Ascending aorta (tissue), 2 donors: ENCODE measurements at regions not wholly inside any gene's neighbourhood (a gene's known extent, or its start where the extent isn't known, plus 50 kb on each side); places are given as distances from the start of the nearest gene placed in this dataset.

Experiments used
- DNase-seq, 2 donors: peaks; one replicate each; pipeline ENCODE4 v3.0.0-alpha.2; 2019; ENCODE audit warnings: low spot score in 2 of 2
- H3K27ac ChIP-seq, 2 donors: fragments of 200-600 bp; sonication (generic); one replicate each; pipeline ENCODE4 v1.5.1; 2016 to 2017; ENCODE audit warnings: mild to moderate bottlenecking in 1 of 2
- H3K27me3 ChIP-seq: fragments of 200-600 bp; sonication (generic); one replicate; pipeline ENCODE4 v1.5.1; 2017
- H3K36me3 ChIP-seq, 2 donors: fragments of 200-600 bp; sonication (generic); one replicate each; pipeline ENCODE4 v1.5.1; 2016
- H3K4me1 ChIP-seq, 2 donors: fragments of 200-600 bp; sonication (generic); one replicate each; pipeline ENCODE4 v1.5.1; 2016 to 2017; ENCODE audit warnings: mild to moderate bottlenecking in 1 of 2
- H3K4me3 ChIP-seq, 2 donors: fragments of 200-600 bp; sonication (generic); one replicate each; pipeline ENCODE4 v1.5.1; 2016 to 2017; ENCODE audit warnings: mild to moderate bottlenecking in 1 of 2
- H3K9me3 ChIP-seq, 2 donors: fragments of 200-600 bp; sonication (generic); one replicate each; pipeline ENCODE4 v1.5.1; 2016
- CTCF ChIP-seq, 3 experiments: fragments of 200-600 bp in 2 of 3; fragments of 450-650 bp in 1 of 3; sonication (generic) in 2 of 3; IDR thresholded peaks; one replicate each; pipeline ENCODE4 v1.5.1; 2016 to 2019; ENCODE audit warnings: antibody characterized with exemption in 3 of 3, mild to moderate bottlenecking in 1 of 3, moderate library complexity in 1 of 3
- intact Hi-C: fragments of 100-400 bp; cut with DNase I; formaldehyde crosslinking; loops from one replicate; pipeline ENCODE4 v1.15.1; 2023

- DNase-seq = no peak
- Histone ChIP-seq H3K4me1 (no peaks in the 10 kb centered on the region), H3K9me3 (no peaks in the 10 kb centered on the region), H3K27me3 (no peaks in the 10 kb centered on the region), H3K36me3 (no peaks in the 10 kb centered on the region), H3K27ac (no peak overlapping the region), H3K4me3 (no peak overlapping the region)
- no peak for TF ChIP-seq CTCF (IDR thresholded peaks at IDR 0.05)
- intact Hi-C loops = no loop called here
Measured at GRCh38 chr2:175624211-175624761, 377.8 kb downstream of the LNPK start.

DNA sequence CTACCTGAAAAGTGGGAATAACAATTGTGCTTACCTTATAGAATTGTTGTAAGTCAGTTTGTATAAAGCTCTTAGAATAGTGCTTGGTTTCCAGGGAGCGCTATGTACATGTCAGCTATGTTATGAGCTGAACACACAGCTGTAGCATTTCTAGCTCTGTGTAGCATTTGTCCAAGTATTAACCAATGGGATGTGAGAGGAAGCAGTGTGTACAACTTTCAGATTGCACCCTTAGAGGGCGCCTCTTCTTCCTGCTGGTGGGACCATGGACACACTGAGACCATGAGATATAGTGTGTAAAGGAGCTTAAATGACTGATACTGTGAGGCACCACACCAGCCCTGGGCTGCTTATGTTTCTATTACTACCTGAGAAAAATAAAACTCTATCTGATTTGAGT is 380.2 kb downstream of the LNPK start:
- Histone ChIP-seq H3K9me3 (no peaks in the 10 kb centered on the region), H3K27ac (no peak overlapping the region), H3K36me3 (no peaks in the 10 kb centered on the region), H3K27me3 (no peaks in the 10 kb centered on the region), H3K4me3 (no peak overlapping the region), H3K4me1 (no peaks in the 10 kb centered on the region)
- no peak for DNase-seq
- no peak for TF ChIP-seq CTCF (IDR thresholded peaks at IDR 0.05)
- intact Hi-C loops = no loop called here

DNA sequence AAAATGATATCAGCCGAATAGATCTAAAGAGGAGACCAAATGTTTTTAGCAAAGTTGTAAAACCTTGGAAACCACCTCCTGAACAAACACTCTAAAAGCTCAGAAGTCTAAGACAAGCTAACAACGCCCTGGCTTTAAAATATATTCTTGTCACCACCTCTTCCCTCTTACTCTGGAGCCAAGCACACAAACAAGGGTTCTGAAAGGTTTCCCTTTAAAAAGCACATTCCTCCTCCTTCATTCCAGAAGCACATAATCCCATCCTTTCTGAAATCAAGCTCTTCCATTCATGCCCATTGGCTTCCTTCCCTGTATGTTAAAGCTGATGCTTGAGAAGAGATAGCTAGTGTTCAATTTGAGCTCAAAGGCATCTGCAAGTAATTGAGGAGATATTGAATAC is 382.0 kb downstream of the LNPK start:
- intact Hi-C loops = no loop called here
- no peak overlapping the region for H3K4me3 ChIP-seq
- H3K36me3 ChIP-seq = no peaks in the 10 kb centered on the region
- no peak for TF ChIP-seq CTCF (IDR thresholded peaks at IDR 0.05)
- DNase-seq = no peak
- H3K9me3 ChIP-seq = no peaks in the 10 kb centered on the region
- no peak overlapping the region for H3K27ac ChIP-seq
- no peaks in the 10 kb centered on the region for H3K27me3 ChIP-seq
- H3K4me1 ChIP-seq = no peaks in the 10 kb centered on the region

DNA sequence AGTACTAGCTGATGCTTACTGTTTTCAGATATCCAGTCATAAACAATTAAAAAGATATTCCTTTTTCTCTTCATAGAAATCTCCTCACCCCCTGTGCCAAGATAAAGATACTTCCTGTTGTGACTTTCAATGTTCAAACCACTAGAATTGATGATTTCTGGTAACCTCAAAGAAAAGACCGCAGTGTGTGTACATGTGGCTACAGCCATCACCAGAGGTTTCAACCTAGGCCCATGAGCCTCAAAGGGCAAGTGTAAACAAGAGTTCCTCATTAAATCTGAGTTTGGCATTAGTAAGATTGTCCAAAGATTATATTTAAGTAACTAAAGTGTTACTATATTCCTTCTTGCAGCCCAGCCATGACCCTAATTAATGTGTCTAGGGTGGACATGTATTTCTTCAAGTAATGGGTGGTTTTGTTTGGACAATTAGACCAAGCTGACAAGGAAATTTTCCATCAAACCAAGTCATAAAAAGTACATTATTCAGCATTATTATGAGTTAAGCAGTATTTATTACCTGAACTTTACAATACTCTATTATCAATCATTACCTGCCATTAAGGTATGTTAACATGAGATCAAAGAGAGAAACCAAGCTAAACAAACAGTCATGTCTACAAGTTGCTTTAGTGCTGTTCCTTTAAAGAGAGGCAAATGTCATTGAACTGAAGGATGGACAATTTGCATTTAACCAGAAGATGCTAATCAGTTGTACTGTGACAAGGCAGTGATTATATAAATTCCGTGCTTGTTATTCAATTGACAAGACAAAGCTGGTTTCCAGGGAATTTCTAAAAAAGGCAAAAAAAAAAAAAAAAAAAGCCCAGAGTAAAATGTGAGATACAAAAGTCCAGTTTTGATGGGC is 382.7 kb downstream of the LNPK start:
- H3K36me3 ChIP-seq = no peaks in the 10 kb centered on the region
- no peaks in the 10 kb centered on the region for H3K4me1 ChIP-seq
- H3K27ac ChIP-seq = no peak overlapping the region
- intact Hi-C loops = no loop called here
- no peak for DNase-seq
- H3K9me3 ChIP-seq = no peaks in the 10 kb centered on the region
- no peak overlapping the region for H3K4me3 ChIP-seq
- TF ChIP-seq CTCF (IDR thresholded peaks at IDR 0.05) = no peak
- no peaks in the 10 kb centered on the region for H3K27me3 ChIP-seq

DNA sequence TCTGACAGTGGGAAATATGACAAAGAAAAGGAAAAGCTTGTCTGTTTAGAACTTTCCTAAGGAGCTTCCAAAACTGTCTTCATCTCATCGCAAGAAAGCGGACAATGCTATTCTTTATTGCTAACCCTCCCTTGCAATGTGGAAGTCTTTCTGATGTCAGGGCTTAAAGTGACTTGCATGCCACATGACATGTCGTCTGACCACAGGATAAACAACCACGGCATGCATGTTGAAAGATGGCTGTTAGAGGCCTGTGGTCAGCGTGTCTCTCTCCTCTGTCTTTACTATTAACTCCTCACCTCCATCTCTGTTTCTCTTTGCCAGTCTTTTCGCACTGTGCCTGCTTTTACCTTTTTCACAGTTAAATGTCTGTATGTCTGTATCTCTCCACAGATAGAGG is 389.8 kb downstream of the LNPK start:
- TF ChIP-seq CTCF (IDR thresholded peaks at IDR 0.05) = no peak

More for the DNA sequence above, 389.8 kb downstream of the LNPK start:
- no peak for DNase-seq
- no peak overlapping the region for H3K27ac ChIP-seq
- no peaks in the 10 kb centered on the region for H3K9me3 ChIP-seq
- H3K27me3 ChIP-seq = no peaks in the 10 kb centered on the region
- no peaks in the 10 kb centered on the region for H3K36me3 ChIP-seq
- intact Hi-C loops = no loop called here
- H3K4me1 ChIP-seq = no peaks in the 10 kb centered on the region
- no peak overlapping the region for H3K4me3 ChIP-seq
